ENCODE measurements at regions not wholly inside any gene's neighbourhood (a gene's known extent, or its start where the extent isn't known, plus 50 kb on each side); places are given as distances from the start of the nearest gene placed in this dataset.

- 68 to 72% methylated on average over 9 of the region's 9 CpGs for WGBS, 2 donors
- Histone ChIP-seq H3K27me3 (ENCODE audit: control insufficient read depth in 3 of 3, insufficient read depth in 3 of 3, low read length in 2 of 3) (no peaks in the 10 kb centered on the region), H3K4me1 (ENCODE audit: control insufficient read depth in 5 of 5, insufficient read depth in 5 of 5, low read length in 5 of 5) (peaks cover 0 to 8% (median 0%) of the 10 kb centered on the region in 5 donors), H3K9ac (ENCODE audit: insufficient read depth in 1 of 2, low read length in 2 of 2) (no peak overlapping the region), H3K4me3 (no peak overlapping the region), H3K36me3 (ENCODE audit: control insufficient read depth in 4 of 4, insufficient read depth in 4 of 4, low read length in 4 of 4) (no peaks in the 10 kb centered on the region), H3K27ac (ENCODE audit: low read depth in 1 of 2, low read length in 1 of 2) (no peak overlapping the region), H3K9me3 (ENCODE audit: control insufficient read depth in 4 of 4, insufficient read depth in 3 of 4, low read length in 3 of 4) (peaks cover 0 to 4% (median 2%) of the 10 kb centered on the region in 4 donors)
- ATAC-seq (ENCODE audit: insufficient read depth, low FRiP score) (no peak), DNase-seq (no peak)
- TF ChIP-seq, protein P1, sequence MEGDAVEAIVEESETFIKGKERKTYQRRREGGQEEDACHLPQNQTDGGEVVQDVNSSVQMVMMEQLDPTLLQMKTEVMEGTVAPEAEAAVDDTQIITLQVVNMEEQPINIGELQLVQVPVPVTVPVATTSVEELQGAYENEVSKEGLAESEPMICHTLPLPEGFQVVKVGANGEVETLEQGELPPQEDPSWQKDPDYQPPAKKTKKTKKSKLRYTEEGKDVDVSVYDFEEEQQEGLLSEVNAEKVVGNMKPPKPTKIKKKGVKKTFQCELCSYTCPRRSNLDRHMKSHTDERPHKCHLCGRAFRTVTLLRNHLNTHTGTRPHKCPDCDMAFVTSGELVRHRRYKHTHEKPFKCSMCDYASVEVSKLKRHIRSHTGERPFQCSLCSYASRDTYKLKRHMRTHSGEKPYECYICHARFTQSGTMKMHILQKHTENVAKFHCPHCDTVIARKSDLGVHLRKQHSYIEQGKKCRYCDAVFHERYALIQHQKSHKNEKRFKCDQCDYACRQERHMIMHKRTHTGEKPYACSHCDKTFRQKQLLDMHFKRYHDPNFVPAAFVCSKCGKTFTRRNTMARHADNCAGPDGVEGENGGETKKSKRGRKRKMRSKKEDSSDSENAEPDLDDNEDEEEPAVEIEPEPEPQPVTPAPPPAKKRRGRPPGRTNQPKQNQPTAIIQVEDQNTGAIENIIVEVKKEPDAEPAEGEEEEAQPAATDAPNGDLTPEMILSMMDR (IDR thresholded peaks at IDR 0.05; ENCODE audit: control extremely low read depth, extremely low read depth): no peak
These were observed 784.6 kb downstream of the NR2F2 start for GRCh38 chr15:97114900-97115760.

- no peak overlapping the region for H3K27ac ChIP-seq (ENCODE audit: low read depth in 1 of 2, low read length in 1 of 2)
- TF ChIP-seq, protein P1 (IDR thresholded peaks at IDR 0.05; ENCODE audit: control extremely low read depth, extremely low read depth): no peak
- no peak for ATAC-seq (ENCODE audit: insufficient read depth, low FRiP score)
- H3K36me3 ChIP-seq (ENCODE audit: control insufficient read depth in 4 of 4, insufficient read depth in 4 of 4, low read length in 4 of 4): no peaks in the 10 kb centered on the region
- no peaks in the 10 kb centered on the region for H3K27me3 ChIP-seq (ENCODE audit: control insufficient read depth in 3 of 3, insufficient read depth in 3 of 3, low read length in 2 of 3)
- 85 to 99% methylated on average over 3 of the region's 3 CpGs for WGBS, 2 donors
- H3K4me1 ChIP-seq (ENCODE audit: control insufficient read depth in 5 of 5, insufficient read depth in 5 of 5, low read length in 5 of 5): peaks cover 0 to 8% (median 0%) of the 10 kb centered on the region in 5 donors
- H3K9ac ChIP-seq (ENCODE audit: insufficient read depth in 1 of 2, low read length in 2 of 2): no peak overlapping the region
- DNase-seq: no peak
- H3K9me3 ChIP-seq (ENCODE audit: control insufficient read depth in 4 of 4, insufficient read depth in 3 of 4, low read length in 3 of 4): peaks cover 0 to 4% (median 2%) of the 10 kb centered on the region in 4 donors
- no peak overlapping the region for H3K4me3 ChIP-seq
These were observed 785.2 kb downstream of the NR2F2 start for GRCh38 chr15:97115761-97116070.

- H3K9ac ChIP-seq (ENCODE audit: insufficient read depth in 1 of 2, low read length in 2 of 2): no peak overlapping the region
- no peaks in the 10 kb centered on the region for H3K36me3 ChIP-seq (ENCODE audit: control insufficient read depth in 4 of 4, insufficient read depth in 4 of 4, low read length in 4 of 4)
- 90 to 91% methylated on average over 4 of the region's 4 CpGs for WGBS, 2 donors
- H3K27me3 ChIP-seq (ENCODE audit: control insufficient read depth in 3 of 3, insufficient read depth in 3 of 3, low read length in 2 of 3): no peaks in the 10 kb centered on the region
- DNase-seq (no peak), ATAC-seq (ENCODE audit: insufficient read depth, low FRiP score) (no peak)
- no peaks in the 10 kb centered on the region for H3K4me1 ChIP-seq (ENCODE audit: control insufficient read depth in 5 of 5, insufficient read depth in 5 of 5, low read length in 5 of 5)
- no peak overlapping the region for H3K4me3 ChIP-seq
- TF ChIP-seq, protein P1 (IDR thresholded peaks at IDR 0.05; ENCODE audit: control extremely low read depth, extremely low read depth): no peak
- peaks cover 0 to 4% (median 0%) of the 10 kb centered on the region in 4 donors for H3K9me3 ChIP-seq (ENCODE audit: control insufficient read depth in 4 of 4, insufficient read depth in 3 of 4, low read length in 3 of 4)
- H3K27ac ChIP-seq (ENCODE audit: low read depth in 1 of 2, low read length in 1 of 2): no peak overlapping the region
These were observed 794.3 kb downstream of the NR2F2 start for GRCh38 chr15:97124790-97125189.

All from lung (tissue), 11 donors.